ENCODE measurements at regions not wholly inside any gene's neighbourhood (a gene's known extent, or its start where the extent isn't known, plus 50 kb on each side); places are given as distances from the start of the nearest gene placed in this dataset.

GRCh38 chr5:160479220-160479619 is 57.6 kb downstream of the PTTG1 start:
- TF ChIP-seq CTCF (IDR thresholded peaks at IDR 0.05), result no peak
- no peaks in the 10 kb centered on the region for H3K4me1 ChIP-seq
- H3K9me3 ChIP-seq, result no peaks in the 10 kb centered on the region
- H3K36me3 ChIP-seq, result no peaks in the 10 kb centered on the region
- no peak for DNase-seq (ENCODE audit: low spot score)
- H3K27me3 ChIP-seq, result no peaks in the 10 kb centered on the region
- H3K4me3 ChIP-seq, result no peak overlapping the region
- H3K27ac ChIP-seq, result no peak overlapping the region

- Histone ChIP-seq H3K27me3 (no peaks in the 10 kb centered on the region), H3K4me1 (no peaks in the 10 kb centered on the region), H3K36me3 (no peaks in the 10 kb centered on the region), H3K9me3 (no peaks in the 10 kb centered on the region), H3K4me3 (no peak overlapping the region), H3K27ac (no peak overlapping the region)
- TF ChIP-seq CTCF (IDR thresholded peaks at IDR 0.05), result no peak
- DNase-seq (ENCODE audit: low spot score), result no peak
These were observed 58.3 kb downstream of the PTTG1 start for GRCh38 chr5:160479926-160480325.

- TF ChIP-seq CTCF (IDR thresholded peaks at IDR 0.05), result no peak
- Histone ChIP-seq H3K27ac (no peak overlapping the region), H3K36me3 (no peaks in the 10 kb centered on the region), H3K9me3 (no peaks in the 10 kb centered on the region), H3K4me1 (no peaks in the 10 kb centered on the region), H3K27me3 (no peaks in the 10 kb centered on the region), H3K4me3 (no peak overlapping the region)
- no peak for DNase-seq (ENCODE audit: low spot score)
These were observed 59.0 kb downstream of the PTTG1 start for GRCh38 chr5:160480652-160481051.

GRCh38 chr5:160484678-160485077 is 63.0 kb downstream of the PTTG1 start:
- H3K27me3 ChIP-seq, result no peaks in the 10 kb centered on the region
- H3K4me1 ChIP-seq, result no peaks in the 10 kb centered on the region
- H3K9me3 ChIP-seq, result no peaks in the 10 kb centered on the region
- no peaks in the 10 kb centered on the region for H3K36me3 ChIP-seq
- no peak for DNase-seq (ENCODE audit: low spot score)
- no peak for TF ChIP-seq CTCF (IDR thresholded peaks at IDR 0.05)
- no peak overlapping the region for H3K27ac ChIP-seq
- H3K4me3 ChIP-seq, result no peak overlapping the region

- no peak for DNase-seq (ENCODE audit: low spot score)
- Histone ChIP-seq H3K4me1 (no peaks in the 10 kb centered on the region), H3K27me3 (no peaks in the 10 kb centered on the region), H3K27ac (no peak overlapping the region), H3K4me3 (no peak overlapping the region), H3K9me3 (no peaks in the 10 kb centered on the region), H3K36me3 (no peaks in the 10 kb centered on the region)
- TF ChIP-seq CTCF (IDR thresholded peaks at IDR 0.05), result no peak
These were observed 63.8 kb downstream of the PTTG1 start for GRCh38 chr5:160485364-160485969.

- DNase-seq (ENCODE audit: low spot score), result no peak
- H3K4me3 ChIP-seq, result no peak overlapping the region
- no peak overlapping the region for H3K27ac ChIP-seq
- no peaks in the 10 kb centered on the region for H3K36me3 ChIP-seq
- no peaks in the 10 kb centered on the region for H3K9me3 ChIP-seq
- TF ChIP-seq CTCF (IDR thresholded peaks at IDR 0.05), result no peak
- H3K4me1 ChIP-seq, result no peaks in the 10 kb centered on the region
- no peaks in the 10 kb centered on the region for H3K27me3 ChIP-seq
These were observed 64.9 kb downstream of the PTTG1 start for GRCh38 chr5:160486573-160486972.
